HEK293 (cell line): ENCODE measurements at regions not wholly inside any gene's neighbourhood (a gene's known extent, or its start where the extent isn't known, plus 50 kb on each side); places are given as distances from the start of the nearest gene placed in this dataset.

Experiments used
- CTCF ChIA-PET: fragments of 350-600 bp; formaldehyde crosslinking; extraction: SDS; loops from one replicate; lab custom pipeline; 2021; ENCODE audit warnings: antibody characterized with exemption; lab: Yijun Ruan, JAX
- POLR2A ChIA-PET: fragments of 300-600 bp; formaldehyde crosslinking; extraction: SDS; loops from one replicate; lab custom pipeline; 2020; ENCODE audit warnings: antibody characterized with exemption, inconsistent platforms; lab: Yijun Ruan, JAX
- H3K27ac ChIP-seq: fragments of 200-500 bp; sonication (Bioruptor generic); 2 replicates; pipeline ENCODE4 v1.5.1; 2014; ENCODE audit warnings: low read depth, low read length, control low read depth, inconsistent platforms; ENCODE audit errors: extremely low read depth
- H3K36me3 ChIP-seq, 2 experiments: fragments of 200-500 bp in 1 of 2; sonication (Bioruptor generic) in 1 of 2; 1 replicate in 1 of 2; 2 replicates in 1 of 2; pipeline ENCODE4 v1.5.1; 2014 to 2017; ENCODE audit warnings: inconsistent platforms in 2 of 2, low read length in 2 of 2; ENCODE audit not compliant: control insufficient read depth in 2 of 2, insufficient read depth in 1 of 2
- H3K4me1 ChIP-seq: fragments of 200-500 bp; sonication (Bioruptor generic); 2 replicates; pipeline ENCODE4 v1.5.1; 2014; ENCODE audit warnings: mild to moderate bottlenecking, low read length, inconsistent platforms; ENCODE audit not compliant: control insufficient read depth, insufficient read depth
- H3K4me3 ChIP-seq: 2 replicates; pipeline ENCODE4 v1.5.1; 2011; ENCODE audit warnings: low read depth, mild to moderate bottlenecking, control low read depth, low read length, moderate library complexity
- H3K9me3 ChIP-seq: fragments of 200-500 bp; sonication (Bioruptor generic); 2 replicates; pipeline ENCODE4 v1.5.1; 2014; ENCODE audit warnings: low read depth, low read length, inconsistent platforms; ENCODE audit not compliant: control insufficient read depth, insufficient read depth
- GLIS1 ChIP-seq: fragments of 450-650 bp; formaldehyde crosslinking; IDR thresholded peaks from 2 replicates; pipeline ENCODE4 v1.5.1; 2016; ENCODE audit warnings: missing biosample characterization, missing genetic modification characterization
- HOXD13 ChIP-seq: sonication (generic); formaldehyde crosslinking; IDR thresholded peaks from 2 replicates; pipeline ENCODE4 v1.8.0; 2022; ENCODE audit warnings: missing genetic modification reagents, borderline replicate concordance
- KLF10 ChIP-seq: fragments of 450-650 bp; IDR thresholded peaks from 2 replicates; pipeline ENCODE4 v1.5.1; 2018; ENCODE audit warnings: missing biosample characterization, mild to moderate bottlenecking, missing genetic modification characterization
- PATZ1 ChIP-seq: fragments of 450-650 bp; formaldehyde crosslinking; IDR thresholded peaks from 2 replicates; pipeline ENCODE4 v1.5.1; 2016; ENCODE audit warnings: missing biosample characterization, missing genetic modification characterization
- SCRT1 ChIP-seq: fragments of 450-650 bp; formaldehyde crosslinking; IDR thresholded peaks from 2 replicates; pipeline ENCODE4 v1.5.1; 2016; ENCODE audit warnings: missing biosample characterization, missing genetic modification characterization, borderline replicate concordance
- SP7 ChIP-seq: fragments of 450-650 bp; formaldehyde crosslinking; IDR thresholded peaks from 2 replicates; pipeline ENCODE4 v1.5.1; 2016; ENCODE audit warnings: missing biosample characterization, missing genetic modification characterization
- ZBTB10 ChIP-seq: fragments of 450-650 bp; formaldehyde crosslinking; IDR thresholded peaks from 2 replicates; pipeline ENCODE4 v1.5.1; 2016; ENCODE audit warnings: missing biosample characterization, missing genetic modification characterization
- ZBTB11 ChIP-seq: fragments of 450-650 bp; formaldehyde crosslinking; conservative IDR thresholded peaks from 2 replicates; pipeline ENCODE4 v1.5.1; 2016; ENCODE audit warnings: low read depth, missing biosample characterization, missing genetic modification characterization
- ZEB2 ChIP-seq: fragments of 450-650 bp; formaldehyde crosslinking; IDR thresholded peaks from 2 replicates; pipeline ENCODE4 v1.5.1; 2016; ENCODE audit warnings: missing biosample characterization, missing genetic modification characterization
- ZIC2 ChIP-seq: fragments of 450-650 bp; formaldehyde crosslinking; IDR thresholded peaks from 2 replicates; pipeline ENCODE4 v1.5.1; 2016; ENCODE audit warnings: missing biosample characterization, missing genetic modification characterization
- ZNF214 ChIP-seq: fragments of 450-650 bp; formaldehyde crosslinking; IDR thresholded peaks from 2 replicates; pipeline ENCODE4 v1.5.1; 2017; ENCODE audit warnings: missing biosample characterization, mild to moderate bottlenecking, missing genetic modification characterization, borderline replicate concordance
- ZNF274 ChIP-seq, 2 experiments: fragments of 200-500 bp in 1 of 2; fragments of 450-650 bp in 1 of 2; sonication (Bioruptor generic) in 1 of 2; formaldehyde crosslinking in 1 of 2; IDR thresholded peaks; 2 replicates each; pipeline versions ENCODE4 v1.5.1 to v1.6.1; 2014 to 2016; ENCODE audit warnings: borderline replicate concordance in 1 of 2, inconsistent platforms in 1 of 2, low read length in 1 of 2, missing biosample characterization in 1 of 2, missing genetic modification characterization in 1 of 2
- ZNF394 ChIP-seq: fragments of 450-650 bp; formaldehyde crosslinking; IDR thresholded peaks from 2 replicates; pipeline ENCODE4 v1.5.1; 2016; ENCODE audit warnings: missing biosample characterization, missing genetic modification characterization, mild to moderate bottlenecking, moderate library complexity, borderline replicate concordance
- ZNF416 ChIP-seq: fragments of 450-650 bp; formaldehyde crosslinking; IDR thresholded peaks from 2 replicates; pipeline ENCODE4 v1.5.1; 2016; ENCODE audit warnings: missing biosample characterization, missing genetic modification characterization
- ZNF530 ChIP-seq: fragments of 450-650 bp; formaldehyde crosslinking; IDR thresholded peaks from 2 replicates; pipeline ENCODE4 v1.5.1; 2016; ENCODE audit warnings: low read depth, missing biosample characterization, missing genetic modification characterization
- ZNF560 ChIP-seq: fragments of 450-650 bp; formaldehyde crosslinking; IDR thresholded peaks from 2 replicates; pipeline ENCODE4 v1.5.1; 2017; ENCODE audit warnings: missing biosample characterization, missing genetic modification characterization, borderline replicate concordance
- ZNF561 ChIP-seq: fragments of 450-650 bp; IDR thresholded peaks from 2 replicates; pipeline ENCODE4 v1.5.1; 2018; ENCODE audit warnings: missing biosample characterization, missing genetic modification characterization, borderline replicate concordance
- ZNF600 ChIP-seq: fragments of 450-650 bp; formaldehyde crosslinking; IDR thresholded peaks from 2 replicates; pipeline ENCODE4 v1.5.1; 2016; ENCODE audit warnings: missing biosample characterization, missing genetic modification characterization
- ZNF629 ChIP-seq: fragments of 450-650 bp; formaldehyde crosslinking; IDR thresholded peaks from 2 replicates; pipeline ENCODE4 v1.5.1; 2017; ENCODE audit warnings: missing biosample characterization, missing genetic modification characterization
- ZNF645 ChIP-seq: fragments of 450-650 bp; formaldehyde crosslinking; IDR thresholded peaks from 2 replicates; pipeline ENCODE4; 2016; ENCODE audit warnings: missing biosample characterization, missing genetic modification characterization
- ZNF837 ChIP-seq: fragments of 450-650 bp; formaldehyde crosslinking; IDR thresholded peaks from 2 replicates; pipeline ENCODE4 v1.5.1; 2016; ENCODE audit warnings: missing biosample characterization, missing genetic modification characterization

- ChIA-PET POLR2A (no interaction called here), CTCF (interaction anchor here (0.8 to 1.7 kb wide), 2 partner anchors 14 to 69 kb away, joined by 3 read pairs; no protein-coding TSS in a partner anchor)
- H3K9me3 ChIP-seq: no peaks in the 10 kb centered on the region
- no peak overlapping the region for H3K27ac ChIP-seq
- H3K36me3 ChIP-seq: no peaks in the 10 kb centered on the region
- peak; percentile 15 for TF ChIP-seq ZIC2 (tag by site-specific recombination)
- no peak for TF ChIP-seq ZNF560 (tag by site-specific recombination)
- H3K4me1 ChIP-seq: no peaks in the 10 kb centered on the region
- no peak overlapping the region for H3K4me3 ChIP-seq
Observed at GRCh38 chr3:14344351-14344750, 58.1 kb upstream of the SLC6A6 start.

GRCh38 chr3:14345496-14346150 is 56.8 kb upstream of the SLC6A6 start:
- CTCF ChIA-PET: interaction anchor here (1.7 kb wide), 1 partner anchor 12 kb away, joined by 3 read pairs; no protein-coding TSS in a partner anchor
- Histone ChIP-seq H3K9me3 (no peaks in the 10 kb centered on the region), H3K27ac (no peak overlapping the region), H3K4me1 (no peaks in the 10 kb centered on the region), H3K4me3 (no peak overlapping the region)
- no peak for TF ChIP-seq GLIS1 (tag by site-specific recombination)
- TF ChIP-seq KLF10 (tag by site-specific recombination): no peak
- no peak for TF ChIP-seq ZNF561 (tag by site-specific recombination)
- TF ChIP-seq ZNF629 (tag by site-specific recombination): no peak
- no peak for TF ChIP-seq ZNF274 (IDR thresholded peaks at IDR 0.05; ENCODE audit: low read length)
- TF ChIP-seq ZNF274 (tag by site-specific recombination; IDR thresholded peaks at IDR 0.05; ENCODE audit: borderline replicate concordance): no peak
- TF ChIP-seq, all 188 proteins: peak for 0
- POLR2A ChIA-PET: no interaction called here
- H3K36me3 ChIP-seq: no peaks in the 10 kb centered on the region

GRCh38 chr3:14346191-14346590 is 56.2 kb upstream of the SLC6A6 start:
- Histone ChIP-seq H3K27ac (no peak overlapping the region), H3K4me1 (no peaks in the 10 kb centered on the region), H3K4me3 (no peak overlapping the region), H3K9me3 (no peaks in the 10 kb centered on the region), H3K36me3 (no peaks in the 10 kb centered on the region)
- ChIA-PET POLR2A (no interaction called here), CTCF (no interaction called here)
- TF ChIP-seq ZNF394 (tag by site-specific recombination) (no peak), ZNF530 (tag by site-specific recombination) (no peak), ZBTB10 (tag by site-specific recombination) (no peak), PATZ1 (no peak), ZNF837 (tag by site-specific recombination) (no peak), ZNF416 (tag by site-specific recombination) (no peak), ZBTB11 (tag by site-specific recombination) (no peak), ZNF645 (tag by site-specific recombination) (no peak), SCRT1 (tag by site-specific recombination) (no peak), ZEB2 (tag by site-specific recombination) (no peak), ZIC2 (tag by site-specific recombination) (no peak), HOXD13 (CRISPR knock-in tag) (no peak), ZNF214 (tag by site-specific recombination) (no peak), SP7 (tag by site-specific recombination) (no peak), ZNF600 (no peak)
